Astrocyte of the spinal cord (primary cell): ENCODE measurements at regions not wholly inside any gene's neighbourhood (a gene's known extent, or its start where the extent isn't known, plus 50 kb on each side); places are given as distances from the start of the nearest gene placed in this dataset.

Experiments used
- DNase-seq: peaks from one replicate; pipeline ENCODE4 v3.0.0; 2011; ENCODE audit warnings: low read depth, low spot score
- H3K4me3 ChIP-seq: 2 replicates; pipeline ENCODE4 v1.5.1; 2011; ENCODE audit warnings: low read depth, mild to moderate bottlenecking, low read length, moderate library complexity
- in situ Hi-C: cut with HindIII; loops from 2 replicates; pipeline ENCODE4 v1.10.0; 2017; ENCODE audit warnings: low sequenced_read_pairs
- TF ChIP-seq, protein P1 (sequence below): IDR thresholded peaks from 2 replicates; pipeline ENCODE4 v1.5.1; 2012; ENCODE audit warnings: low read depth, mild to moderate bottlenecking, low read length, inconsistent platforms

DNA sequence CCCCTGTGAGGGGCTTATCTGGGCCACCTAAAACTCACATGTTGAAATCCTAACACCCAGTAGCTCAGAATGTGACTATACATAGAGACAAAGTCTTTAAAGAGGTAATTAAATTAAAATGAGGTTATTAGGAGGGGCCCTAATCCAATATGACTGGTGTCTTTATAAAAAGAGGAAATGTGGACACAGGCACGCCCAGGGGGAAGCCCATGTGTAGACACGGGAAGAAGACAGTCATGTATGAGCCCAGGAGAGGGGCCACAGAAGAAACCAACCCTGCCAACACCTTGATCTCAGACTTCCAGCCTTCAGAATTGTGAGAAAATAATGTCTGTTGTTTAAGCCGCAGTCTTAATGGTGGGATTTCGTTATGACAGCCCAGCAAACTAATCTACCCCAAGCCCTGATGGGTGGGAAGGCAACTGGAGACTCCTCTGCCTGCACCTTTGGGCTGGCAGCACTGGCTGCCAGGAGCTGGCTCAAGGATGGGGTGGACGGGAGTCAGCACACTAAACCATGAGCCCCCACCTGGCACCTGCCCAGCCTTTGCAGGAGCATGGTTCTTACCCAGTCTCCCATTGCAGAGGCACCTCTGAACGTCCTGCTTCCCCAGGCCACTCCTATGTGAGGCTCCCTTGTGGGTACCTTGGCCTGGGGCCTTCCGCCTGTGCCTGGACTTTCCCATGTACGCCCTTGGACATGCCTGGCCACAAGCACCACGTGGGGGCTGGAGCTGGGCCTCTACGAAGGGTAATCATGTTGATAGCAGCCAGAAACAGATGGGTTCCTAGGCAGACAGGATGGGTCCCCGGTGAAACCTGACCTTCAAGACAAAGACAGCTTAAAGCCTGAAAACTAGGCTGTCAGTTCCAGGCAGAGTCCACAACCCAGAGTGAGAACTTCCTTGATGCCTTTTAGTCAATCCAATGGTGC, 57.1 kb upstream of the DMRTB1 start:
- TF ChIP-seq, protein P1, sequence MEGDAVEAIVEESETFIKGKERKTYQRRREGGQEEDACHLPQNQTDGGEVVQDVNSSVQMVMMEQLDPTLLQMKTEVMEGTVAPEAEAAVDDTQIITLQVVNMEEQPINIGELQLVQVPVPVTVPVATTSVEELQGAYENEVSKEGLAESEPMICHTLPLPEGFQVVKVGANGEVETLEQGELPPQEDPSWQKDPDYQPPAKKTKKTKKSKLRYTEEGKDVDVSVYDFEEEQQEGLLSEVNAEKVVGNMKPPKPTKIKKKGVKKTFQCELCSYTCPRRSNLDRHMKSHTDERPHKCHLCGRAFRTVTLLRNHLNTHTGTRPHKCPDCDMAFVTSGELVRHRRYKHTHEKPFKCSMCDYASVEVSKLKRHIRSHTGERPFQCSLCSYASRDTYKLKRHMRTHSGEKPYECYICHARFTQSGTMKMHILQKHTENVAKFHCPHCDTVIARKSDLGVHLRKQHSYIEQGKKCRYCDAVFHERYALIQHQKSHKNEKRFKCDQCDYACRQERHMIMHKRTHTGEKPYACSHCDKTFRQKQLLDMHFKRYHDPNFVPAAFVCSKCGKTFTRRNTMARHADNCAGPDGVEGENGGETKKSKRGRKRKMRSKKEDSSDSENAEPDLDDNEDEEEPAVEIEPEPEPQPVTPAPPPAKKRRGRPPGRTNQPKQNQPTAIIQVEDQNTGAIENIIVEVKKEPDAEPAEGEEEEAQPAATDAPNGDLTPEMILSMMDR, result no peak
- in situ Hi-C loops, result no loop called here
- H3K4me3 ChIP-seq, result no peak overlapping the region
- no peak for DNase-seq

DNA sequence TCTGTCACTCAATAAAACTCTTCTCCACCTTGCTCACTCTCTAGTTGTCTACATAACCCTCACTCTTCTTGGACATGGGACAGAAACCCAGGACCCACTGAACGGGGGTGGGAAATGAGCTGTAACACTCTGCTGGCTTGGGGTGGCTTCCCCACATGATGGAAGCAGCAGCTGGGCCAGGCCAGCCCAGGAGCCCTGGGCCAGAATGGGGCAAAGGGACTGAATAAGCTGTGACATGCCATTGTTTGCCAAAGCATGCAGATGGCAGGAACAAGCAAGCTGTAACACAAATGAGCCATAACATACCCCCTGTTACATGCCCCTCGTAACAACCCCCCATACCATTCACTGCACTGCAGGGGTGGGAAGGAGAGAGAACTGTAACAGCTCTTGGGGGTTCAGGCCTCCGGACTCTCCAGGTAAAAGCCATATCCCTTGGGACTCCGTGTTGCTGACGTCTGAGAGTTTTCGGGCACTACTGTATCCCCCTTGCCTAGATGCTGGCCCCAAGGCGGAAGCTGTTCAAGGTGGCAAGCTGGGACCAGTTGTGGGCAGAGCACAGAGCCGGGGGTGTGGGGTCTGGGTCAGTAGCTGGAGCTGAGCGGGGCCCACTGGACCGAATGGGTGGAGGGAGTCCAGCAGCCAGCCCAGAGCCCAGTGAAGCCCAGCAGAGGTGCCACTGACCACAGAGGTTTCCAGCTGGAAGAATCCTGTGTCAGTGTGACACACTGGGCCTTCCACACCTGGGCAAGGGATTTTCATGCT, 56.1 kb upstream of the DMRTB1 start:
- no peak for DNase-seq
- in situ Hi-C loops, result no loop called here
- H3K4me3 ChIP-seq, result no peak overlapping the region
- TF ChIP-seq, protein P1, result no peak

DNA sequence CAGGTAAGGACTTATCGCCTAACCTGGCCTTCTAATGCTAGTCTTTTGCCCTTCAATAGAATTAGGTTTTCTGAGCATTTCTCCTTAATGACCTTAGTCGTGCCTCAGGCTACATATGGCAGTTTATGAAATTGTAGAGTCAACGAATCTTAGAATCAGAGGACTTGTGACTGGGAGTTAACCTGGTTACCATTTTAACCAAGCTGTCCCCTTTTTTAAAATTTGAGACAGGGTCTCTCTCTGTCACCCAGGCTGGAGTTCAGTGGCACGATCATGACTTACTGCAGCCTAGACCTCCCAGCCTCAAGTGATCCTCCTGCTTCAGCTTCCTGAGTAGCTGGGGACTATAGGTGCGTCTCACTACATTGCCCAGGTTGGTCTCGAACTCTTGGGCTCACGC, 53.5 kb upstream of the DMRTB1 start:
- no peak for DNase-seq
- TF ChIP-seq, protein P1, result no peak
- in situ Hi-C loops, result no loop called here
- no peak overlapping the region for H3K4me3 ChIP-seq

DNA sequence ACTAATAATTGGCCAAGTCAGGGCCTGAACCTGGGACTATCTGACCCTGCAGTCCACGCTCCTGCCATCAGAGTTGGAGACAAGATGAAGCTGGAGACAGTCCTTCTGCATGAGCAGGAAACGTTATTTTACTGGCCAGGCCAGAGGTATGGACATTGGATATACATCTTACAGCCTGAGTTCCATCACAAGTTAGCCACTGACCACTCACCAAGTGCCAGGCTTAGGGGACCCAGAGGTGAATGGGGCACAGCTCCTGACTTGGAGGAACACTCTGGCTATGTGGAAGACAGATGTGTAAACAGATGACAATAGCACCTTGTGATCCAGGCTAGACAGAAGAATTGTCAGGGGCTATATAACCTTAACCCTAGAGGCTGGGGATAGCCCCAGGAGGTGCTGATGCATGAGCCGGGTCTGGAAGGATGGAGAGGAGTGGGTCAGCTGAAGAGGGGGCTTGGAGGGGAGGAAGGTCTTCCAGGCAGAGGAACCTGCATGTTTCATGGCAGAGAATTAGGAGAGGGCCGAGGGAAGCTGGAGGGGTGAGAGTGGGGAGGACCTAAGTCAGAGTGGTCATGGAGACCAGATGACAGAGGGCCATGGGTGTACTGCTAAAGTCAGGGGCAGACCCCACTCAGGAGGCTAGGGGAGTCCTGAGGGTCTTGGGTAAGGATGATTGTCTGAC, 52.5 kb upstream of the DMRTB1 start:
- in situ Hi-C loops, result no loop called here
- no peak overlapping the region for H3K4me3 ChIP-seq
- no peak for DNase-seq
- TF ChIP-seq, protein P1, result no peak

DNA sequence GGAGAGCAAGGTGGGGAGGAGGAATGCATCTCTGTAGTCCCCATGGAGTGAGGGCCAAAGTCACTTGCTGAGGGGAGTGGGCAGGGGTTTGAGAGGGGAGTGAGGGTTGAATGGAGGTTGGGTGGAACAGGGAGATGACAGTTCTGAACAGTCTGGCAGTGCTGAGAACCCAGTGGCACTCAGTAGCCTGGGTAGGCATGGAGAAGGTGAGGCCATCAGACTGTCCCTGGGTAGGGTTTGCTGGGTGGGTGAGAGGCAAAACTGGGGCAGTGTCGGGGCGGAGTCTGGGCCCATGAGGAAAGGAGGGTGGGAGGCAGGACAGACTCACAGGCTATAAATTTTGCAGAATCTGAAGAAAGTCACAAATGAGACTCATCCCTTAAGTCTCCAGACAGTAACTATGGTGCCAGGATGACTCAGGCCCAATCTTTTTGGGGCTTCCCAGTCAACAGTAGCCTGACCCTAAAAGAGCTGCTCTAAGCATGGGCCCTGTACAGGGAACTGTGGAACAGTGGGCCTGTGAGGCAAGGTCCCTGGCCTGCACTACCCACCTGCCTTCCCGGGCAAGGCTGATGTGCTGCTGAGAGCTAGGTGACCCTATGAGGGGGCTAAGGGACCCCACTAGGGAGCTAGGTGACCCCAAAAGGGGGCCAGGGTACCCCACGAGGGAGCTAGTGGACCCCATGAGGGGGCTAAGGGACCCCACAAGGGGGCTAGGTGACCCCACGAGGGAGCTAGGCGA, 51.0 kb upstream of the DMRTB1 start:
- no peak for DNase-seq
- no peak overlapping the region for H3K4me3 ChIP-seq
- in situ Hi-C loops, result no loop called here
- TF ChIP-seq, protein P1, result no peak

DNA sequence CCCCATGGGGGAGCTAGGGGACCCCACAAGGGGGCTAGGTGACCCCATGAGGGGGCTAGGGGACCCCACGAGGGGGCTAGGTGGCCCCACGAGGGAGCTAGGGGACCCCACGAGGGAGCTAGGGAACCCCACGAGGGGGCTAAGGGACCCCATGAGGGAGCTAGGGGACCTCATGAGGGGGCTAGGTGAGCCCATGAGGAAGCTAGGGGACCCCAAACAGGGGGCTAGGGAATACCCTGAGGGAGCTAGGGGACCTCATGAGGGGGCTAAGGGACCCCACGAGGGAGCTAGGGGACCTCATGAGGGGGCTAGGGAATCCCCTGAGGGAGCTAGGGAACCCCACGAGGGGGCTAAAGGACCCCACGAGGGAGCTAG, 50.5 kb upstream of the DMRTB1 start:
- in situ Hi-C loops, result no loop called here
- TF ChIP-seq, protein P1, result no peak
- H3K4me3 ChIP-seq, result no peak overlapping the region
- DNase-seq, result no peak
